Activated T-cell treated with anti-CD3 and anti-CD28 coated beads, Interleukin-2, amount 50 U/mL, for 1 hour (primary cell): ENCODE measurements at regions not wholly inside any gene's neighbourhood (a gene's known extent, or its start where the extent isn't known, plus 50 kb on each side); places are given as distances from the start of the nearest gene placed in this dataset.

ENCODE experiments used
- DNase-seq: peaks from one replicate; pipeline ENCODE4 v3.0.0-alpha.2; 2020

DNA sequence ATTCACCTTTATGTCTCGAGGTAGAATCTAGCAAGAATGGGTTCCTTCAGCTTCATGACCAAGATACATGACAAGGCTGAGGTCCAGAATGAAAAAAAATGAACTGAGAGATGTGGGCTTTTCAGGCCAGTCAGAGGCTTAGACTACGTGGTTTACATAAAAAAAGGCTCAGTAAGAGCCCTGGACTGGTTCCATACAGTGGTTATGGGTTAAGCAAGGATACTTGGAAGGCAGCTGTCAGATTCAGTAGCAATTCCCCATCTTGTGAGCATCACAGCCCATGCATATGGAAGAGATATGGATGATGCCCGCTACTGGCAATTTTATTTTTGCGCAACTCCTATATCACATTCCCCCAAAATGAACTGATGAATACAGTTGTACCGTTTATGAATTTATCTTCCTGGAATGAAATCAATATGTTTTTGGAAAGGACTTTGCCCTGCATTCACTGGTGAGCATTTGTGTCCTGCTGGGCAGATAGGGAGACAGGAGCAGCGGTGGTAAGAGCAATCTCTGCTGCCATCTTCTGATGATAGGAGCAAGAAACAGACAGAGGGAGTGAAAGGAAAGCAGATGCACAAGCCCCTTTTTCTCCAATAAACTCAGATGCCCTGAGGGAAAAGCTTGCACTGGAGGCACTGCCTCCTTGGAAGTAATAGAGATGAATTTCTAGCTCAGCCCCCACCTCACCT lies 280.4 kb downstream of the GALC start:
- no peak for DNase-seq

DNA sequence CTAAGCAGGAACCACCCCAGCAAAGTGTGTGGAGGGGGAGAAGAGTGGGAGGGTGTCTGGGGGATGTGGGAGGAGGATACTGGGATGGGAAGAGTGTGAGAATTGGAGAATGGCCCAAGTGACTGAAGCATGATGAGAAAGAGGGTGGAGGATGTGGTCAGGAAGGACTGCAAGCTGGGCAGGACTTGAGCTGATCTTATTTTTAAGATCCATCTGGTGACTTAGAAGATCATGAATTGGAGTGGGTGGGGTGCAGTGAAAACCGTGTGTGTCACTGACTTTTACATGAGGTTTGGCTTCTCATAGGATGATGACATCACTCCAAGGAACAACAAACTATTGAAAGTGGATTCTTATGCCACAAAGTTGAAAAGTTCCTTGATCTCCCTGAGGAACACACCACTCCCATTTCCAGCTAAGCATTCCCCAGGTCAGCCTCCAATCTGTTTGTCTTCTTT lies 287.5 kb downstream of the GALC start:
- no peak for DNase-seq

DNA sequence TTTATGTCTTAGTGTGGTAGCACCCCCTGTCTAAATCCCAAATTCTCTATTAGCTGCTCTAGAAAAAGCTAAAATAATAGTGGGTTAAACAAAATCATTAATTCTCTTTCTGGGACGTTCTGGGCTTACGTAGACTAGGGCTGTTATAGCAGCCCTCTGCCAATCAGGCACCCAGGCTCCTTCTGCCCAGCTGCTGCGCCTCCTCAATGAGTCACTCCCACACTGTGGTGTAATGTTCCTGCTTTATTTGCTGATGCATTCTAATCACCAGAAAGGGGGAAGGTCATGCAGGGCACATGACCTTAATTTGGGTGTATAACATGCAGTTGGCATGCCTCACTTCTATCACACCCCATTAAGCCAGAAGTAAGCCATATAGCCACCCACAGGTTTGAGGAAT lies 294.5 kb downstream of the GALC start:
- DNase-seq = no peak

DNA sequence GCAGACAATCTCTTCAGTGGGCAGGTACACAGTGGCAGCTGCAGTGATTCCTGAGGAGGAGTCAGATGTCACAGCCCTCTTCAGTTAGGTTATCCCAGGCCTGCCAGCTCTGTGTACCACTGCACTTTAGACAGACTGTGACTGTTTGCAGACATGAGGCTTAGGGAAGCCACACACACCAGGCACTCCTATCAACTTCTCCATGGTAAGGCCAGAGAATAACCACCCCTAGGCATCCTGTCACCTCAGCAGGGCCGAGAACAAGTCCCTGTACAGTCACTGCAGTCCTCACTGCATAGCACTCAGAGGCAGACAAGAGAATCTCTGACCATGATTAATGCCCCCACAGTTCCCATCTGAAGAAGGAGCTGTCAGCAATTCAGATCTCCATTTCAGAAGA lies 296.5 kb downstream of the GALC start:
- DNase-seq = no peak

DNA sequence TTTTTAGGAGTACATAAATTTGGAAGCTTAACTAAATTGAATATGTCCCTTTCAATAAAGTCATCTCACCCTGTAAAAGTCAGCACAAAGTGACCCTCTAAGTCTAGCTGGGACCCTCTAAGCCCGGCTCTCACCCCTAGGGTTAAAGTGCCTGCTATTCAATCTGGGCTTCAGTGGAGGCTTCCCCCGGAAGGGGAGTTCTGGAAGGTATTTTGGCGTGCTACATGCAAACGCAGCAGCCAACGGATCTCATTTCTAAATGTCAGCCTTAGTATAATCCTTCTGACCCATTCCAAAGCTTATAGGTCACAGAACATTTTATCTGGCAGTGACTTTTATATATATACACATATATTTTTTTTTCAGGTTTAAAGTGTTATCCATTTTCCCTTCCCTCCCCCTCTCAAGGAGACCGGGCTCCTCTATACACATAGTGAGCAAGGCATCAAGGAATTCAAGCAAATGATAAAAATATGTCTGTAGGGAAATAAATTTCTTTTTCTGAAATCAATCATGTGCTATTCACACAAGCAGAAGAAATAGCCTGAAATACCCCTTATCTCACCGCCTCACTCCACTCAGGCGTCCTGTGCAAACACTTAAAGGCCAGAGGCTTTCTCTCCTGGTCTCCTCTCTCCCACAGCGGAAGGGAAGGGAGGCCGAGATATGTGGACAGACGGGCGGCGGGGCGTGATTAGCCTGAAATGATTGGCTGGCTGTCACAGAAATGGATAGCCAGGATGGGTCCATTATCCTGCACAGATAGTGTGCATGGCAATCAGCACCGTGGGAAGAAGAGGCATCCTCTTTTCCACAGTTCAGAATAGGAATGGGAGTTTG lies 301.7 kb downstream of the GALC start:
- no peak for DNase-seq

DNA sequence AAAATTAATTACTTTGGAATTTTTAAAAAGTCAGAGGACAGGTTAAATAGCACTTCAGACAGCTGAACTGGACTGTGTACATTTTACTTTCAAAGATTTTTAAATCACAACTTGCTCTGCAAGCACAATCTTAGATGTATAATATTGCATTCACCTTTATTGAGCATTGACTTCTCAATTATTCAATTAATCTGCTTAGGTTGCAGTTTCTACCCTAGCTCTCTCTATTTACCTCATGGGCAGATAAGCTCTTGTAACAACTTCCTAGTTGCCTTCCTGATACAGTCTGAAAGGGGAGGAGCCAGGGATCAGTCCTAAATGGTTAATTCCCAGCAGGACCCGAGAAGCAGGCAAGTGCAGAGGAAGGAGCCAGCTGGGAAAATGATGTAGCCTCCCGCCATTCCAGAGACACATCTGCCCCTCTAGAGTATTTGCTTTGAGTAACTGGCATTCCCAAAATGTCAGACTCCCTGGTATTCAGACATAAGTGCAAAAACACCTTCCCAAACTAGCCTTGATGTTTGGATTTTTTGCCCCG lies 302.8 kb downstream of the GALC start:
- DNase-seq = no peak

DNA sequence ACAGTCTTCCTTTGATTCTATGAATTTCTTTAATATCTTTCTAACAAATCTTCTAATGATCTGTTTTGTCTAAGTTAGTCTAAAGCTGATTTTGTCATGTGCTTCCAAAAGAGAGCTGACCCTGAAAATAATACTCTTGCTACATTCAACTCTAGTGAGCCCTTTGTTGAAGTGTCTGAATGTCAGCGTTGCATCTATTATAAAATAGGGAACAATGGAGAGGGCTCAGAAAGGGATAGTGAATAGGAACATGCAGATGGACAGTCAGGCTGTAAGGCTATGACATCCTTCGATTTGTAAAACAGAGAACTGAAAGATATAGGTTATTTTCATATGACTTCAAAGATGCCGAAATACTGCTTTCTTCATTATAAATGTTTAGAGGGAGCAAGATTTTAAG lies 304.5 kb downstream of the GALC start:
- DNase-seq = no peak

DNA sequence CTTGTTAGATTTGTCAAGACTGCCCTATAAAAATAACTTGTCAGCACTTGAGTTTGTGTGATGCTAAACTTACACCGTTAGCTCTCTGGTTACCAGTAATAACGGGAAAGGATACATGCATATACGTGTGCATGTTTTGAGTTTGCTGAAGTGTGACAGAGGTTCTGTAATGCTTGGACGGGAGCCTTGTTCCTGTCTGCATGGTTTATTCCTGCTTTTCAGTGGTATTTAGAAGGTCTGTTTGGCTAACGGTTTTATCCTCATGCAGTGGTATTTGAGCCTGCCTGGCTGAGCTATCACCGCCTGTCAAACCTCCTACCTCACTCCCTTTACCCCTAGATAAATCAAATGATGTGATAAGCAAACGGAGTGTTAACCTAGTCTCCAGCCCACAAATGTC lies 305.6 kb downstream of the GALC start:
- no peak for DNase-seq

DNA sequence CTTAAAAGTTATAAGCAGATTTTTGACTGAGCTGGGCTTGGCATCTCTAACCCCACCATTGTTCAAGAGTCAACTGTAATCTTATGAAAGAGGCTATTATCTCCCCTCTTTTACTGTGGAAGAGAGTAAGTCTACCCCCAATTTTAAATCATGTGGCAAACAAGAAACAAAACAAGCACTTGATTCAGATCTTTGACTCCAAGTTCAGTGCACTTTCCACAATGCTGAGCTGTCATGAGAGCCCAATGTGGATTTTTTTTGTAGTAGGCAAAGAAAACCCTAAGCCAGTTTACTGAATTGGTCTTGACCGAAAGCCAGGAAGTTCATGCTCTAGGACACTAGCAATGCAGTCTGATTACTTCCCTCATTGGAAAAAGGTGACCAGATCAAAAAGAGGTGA lies 306.2 kb downstream of the GALC start:
- no peak for DNase-seq

DNA sequence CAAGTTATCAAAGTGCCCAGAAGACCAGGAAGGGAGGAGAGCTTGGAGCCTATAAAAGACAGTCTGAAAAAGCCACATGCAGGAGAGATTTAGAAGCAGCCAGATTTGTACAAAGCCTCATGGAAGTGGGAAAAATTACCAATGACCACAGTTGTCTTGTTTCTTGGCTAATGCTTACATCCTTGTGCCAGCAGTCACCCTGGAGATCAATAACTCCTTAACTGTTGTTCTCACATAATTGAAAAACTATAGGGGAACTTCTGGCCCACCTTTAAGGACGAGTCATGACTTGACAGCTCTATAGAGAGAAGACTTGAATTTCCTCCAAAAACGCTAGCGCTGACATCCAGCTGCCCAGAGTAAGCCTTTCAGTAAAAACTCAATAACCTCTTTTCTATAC lies 313.1 kb downstream of the GALC start:
- DNase-seq = no peak

DNA sequence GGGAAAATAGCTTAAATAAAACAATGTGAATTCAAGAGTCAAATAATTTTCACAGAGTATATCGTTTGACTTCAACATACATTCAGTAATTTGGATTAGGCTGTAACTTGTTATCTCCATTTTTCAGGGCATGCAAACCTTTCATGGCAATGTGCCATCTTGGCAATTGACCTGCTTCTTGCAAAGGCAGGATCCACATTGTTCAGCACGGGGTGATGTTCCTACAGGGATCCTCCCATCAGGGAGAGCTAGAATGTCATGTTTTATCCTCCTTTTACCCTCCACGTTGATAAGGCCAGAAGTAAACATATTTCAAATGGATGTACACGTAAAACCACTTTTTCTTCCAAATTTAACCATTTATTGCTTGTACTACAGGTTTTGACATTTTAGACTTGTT lies 314.4 kb downstream of the GALC start:
- no peak for DNase-seq

DNA sequence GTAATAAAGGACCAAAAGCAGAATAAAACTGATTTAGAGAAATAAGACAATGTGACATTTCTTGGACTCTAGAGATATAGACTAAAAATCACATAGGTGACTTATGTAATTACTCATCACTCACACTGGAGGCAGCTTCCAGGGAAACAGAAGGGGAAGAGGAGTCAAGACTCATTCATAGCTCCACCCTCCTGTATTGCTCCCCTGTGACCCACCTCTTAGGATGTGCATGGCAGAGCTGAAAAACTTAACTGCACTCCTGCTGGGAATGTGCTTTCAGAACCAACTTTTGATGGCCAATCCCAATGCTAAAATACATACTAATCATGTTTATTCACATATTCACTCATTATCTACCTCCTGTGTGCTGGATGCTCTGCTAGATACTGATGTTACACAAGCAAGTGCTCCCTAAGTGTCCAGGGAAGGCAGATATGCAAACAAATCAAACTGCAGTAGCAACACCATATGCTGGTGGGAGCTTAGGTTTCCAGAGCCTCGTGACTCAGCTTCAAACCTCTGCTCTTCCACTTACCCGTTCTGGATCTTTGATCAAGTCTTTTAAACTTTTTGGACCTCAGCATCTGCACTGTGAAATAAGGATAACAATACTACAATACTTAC lies 316.1 kb downstream of the GALC start:
- no peak for DNase-seq

DNA sequence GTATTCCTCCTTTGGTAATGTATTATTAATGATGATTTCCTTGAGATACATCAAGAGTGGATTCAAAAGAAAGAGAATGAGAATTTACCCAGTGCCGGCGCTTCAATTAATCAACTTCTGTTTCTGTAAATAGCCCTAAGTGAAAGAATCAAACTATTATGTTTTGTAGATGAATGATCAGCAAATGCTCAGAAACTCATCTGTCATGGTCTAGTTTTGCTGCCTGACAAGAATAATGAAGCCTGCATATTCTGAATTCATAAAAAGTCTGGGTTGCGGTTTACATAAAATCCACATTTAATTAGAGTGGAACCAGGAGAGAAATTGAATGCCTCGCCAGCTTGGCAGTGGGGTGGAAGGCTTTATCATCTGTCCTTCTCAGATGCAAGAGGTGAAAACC lies 325.3 kb downstream of the GALC start:
- DNase-seq = no peak

DNA sequence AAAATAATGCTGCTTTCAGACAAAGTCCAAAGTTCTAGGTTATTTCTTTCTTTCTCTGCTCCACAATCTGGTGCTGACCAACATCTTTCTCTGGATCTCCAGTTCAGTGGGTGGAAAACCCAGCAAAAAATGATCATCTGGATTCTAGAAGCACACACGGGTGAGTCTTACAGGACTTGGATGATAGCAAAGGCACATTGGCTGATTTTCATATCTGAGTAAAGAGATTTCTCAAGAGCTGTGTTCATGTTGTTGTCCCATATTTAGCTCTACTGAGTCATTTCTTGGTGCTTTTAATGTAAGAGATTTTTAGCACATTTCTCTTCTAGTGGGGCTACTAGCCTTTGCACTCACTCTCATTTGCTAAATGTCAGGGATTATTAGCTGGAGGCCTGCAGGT lies 336.7 kb downstream of the GALC start:
- no peak for DNase-seq

DNA sequence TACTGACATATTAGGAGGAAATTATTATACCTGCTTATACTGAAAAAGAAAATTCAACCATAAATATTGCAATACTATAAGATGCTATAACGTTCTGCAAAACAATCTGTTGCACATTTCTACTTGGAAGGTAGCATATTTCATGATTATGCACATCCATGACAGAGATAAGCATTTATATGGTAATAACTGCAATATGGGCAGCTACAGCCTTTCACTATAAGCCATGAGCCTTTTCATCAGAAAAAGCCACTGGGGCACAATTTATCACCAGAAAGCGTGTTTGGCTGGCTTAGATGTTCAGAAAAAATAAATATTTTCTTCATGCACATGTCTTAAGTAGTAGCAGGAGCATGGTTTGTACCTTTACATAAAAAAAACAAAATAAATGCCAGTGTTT lies 340.7 kb downstream of the GALC start:
- no peak for DNase-seq

DNA sequence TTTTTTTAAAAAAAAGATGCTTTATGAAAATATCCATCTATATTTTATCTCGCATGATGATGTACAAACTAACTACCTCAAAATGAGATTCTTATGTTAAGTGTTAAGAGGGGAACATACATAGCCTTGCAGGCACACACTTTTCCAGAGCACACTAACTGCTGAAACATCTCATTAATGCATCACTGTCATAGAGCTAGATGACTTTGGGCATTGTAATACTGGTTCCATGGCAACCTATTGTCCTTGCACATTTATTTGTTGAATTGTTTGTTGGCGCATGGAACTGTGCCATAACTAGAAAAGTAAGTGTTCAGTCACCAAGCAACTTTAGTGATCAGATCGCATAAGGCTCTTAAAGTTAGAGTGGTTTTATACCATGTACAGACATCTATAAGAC lies 348.3 kb downstream of the GALC start:
- DNase-seq = no peak

DNA sequence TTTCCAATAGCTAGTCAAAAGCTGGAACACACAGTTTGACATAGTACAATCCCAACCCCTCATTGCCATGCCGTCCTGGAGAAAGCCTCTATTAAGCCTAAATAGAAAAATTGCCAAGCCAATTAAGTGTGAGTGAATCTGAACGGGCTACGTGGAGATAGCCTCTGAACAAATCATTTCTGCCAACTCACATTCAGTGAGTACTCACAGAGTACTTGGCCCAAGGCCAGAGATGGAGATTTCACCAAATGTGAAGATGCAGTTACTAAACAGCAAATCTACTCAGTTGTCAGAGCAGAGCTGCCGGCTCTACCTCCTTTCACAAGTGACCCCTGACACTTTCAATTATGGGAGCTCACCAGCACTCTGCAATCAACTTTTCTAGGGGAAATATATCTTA lies 350.0 kb downstream of the GALC start:
- no peak for DNase-seq

DNA sequence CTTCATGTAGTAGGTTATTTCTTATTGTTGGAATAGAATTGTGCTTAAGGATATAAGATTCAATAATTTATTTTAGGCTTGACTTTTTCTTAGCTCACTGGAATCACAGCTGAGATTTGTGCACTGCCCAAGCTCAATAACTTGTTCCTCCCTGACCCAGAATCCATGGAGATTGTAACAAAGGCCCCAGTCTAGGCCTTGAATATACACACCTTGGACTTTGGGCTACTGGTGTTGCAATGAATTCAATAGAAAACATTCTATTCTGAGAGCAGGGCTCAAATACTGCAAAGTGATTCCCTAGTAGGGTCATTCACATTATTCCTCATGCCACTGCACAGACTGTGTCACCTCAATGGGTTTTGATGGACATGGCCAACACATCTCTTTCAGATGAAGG lies 352.4 kb downstream of the GALC start:
- no peak for DNase-seq

DNA sequence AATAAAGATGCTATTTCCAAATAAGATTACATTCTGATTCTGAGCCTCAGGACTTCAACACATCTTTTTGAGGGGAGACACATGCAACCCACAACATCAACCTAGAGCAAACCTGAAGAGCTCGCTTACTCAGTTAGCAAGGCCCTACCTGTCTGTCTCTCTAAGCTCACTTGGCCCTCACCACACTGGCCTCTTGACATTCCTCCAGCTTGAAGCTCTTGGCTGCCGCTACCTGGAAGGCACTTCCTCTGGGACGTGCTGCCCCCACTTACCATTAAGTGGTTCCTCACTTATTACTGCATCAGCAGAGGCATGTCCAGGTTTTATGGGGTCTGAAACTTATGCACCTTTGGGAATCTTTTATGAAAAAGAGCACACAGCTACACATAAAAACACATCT lies 354.8 kb downstream of the GALC start:
- no peak for DNase-seq

DNA sequence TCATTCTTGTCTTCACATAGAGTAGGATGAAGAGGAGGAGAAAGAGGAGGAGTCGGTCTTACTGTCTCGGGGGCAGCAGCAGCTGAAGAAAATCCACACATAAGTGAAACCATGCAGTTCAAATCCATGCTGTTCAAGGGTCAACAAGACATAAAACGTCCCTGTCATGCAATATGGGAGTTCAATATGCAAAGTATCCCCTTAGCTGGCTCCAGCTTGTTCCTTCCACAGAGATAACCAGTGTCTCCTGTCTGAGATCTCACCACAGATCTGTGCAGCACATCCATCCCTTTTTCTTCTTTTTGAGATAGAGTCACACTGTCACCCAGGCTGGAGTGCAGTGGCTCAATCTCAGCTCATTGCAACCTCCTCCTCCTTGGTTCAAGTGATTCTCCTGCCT lies 357.5 kb downstream of the GALC start:
- DNase-seq = no peak

DNA sequence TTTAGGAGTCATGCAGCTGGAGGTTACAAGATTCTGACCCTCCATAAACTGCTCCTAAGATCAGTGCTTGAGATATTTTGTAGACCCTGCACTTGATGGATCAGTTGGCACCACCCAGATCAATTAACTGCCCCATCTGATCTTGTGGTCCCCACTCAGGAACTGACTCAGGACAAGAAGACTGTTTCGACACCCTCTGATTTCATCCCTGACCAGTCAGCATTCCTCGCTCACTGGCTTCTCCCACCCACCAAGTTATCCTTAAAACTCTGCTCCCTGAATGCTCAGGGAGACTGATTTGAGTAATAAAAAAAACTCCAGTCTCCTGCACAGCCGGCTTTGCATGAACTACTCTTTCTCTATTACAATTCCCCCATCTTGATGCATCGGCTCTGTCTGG lies 360.2 kb downstream of the GALC start:
- DNase-seq = no peak

DNA sequence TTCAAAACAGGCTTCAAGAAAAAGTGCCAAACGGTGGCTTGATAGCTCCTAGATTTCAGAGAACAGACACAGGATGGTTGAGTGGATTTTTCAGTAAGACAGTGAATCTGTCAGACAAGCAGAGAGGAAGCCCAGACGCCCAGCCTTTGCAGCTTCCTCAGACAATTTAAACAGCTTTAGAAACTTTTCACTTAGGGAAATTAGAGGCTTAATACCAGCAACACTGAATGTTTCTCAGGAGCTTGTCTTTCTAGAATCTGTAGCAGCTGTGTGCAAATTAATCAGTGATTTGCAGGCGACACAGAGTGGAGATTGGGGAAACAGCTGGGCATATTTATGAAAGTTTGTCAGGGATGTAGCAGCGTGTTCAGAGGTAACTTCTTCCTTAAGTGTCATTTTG lies 362.1 kb downstream of the GALC start:
- DNase-seq = no peak

DNA sequence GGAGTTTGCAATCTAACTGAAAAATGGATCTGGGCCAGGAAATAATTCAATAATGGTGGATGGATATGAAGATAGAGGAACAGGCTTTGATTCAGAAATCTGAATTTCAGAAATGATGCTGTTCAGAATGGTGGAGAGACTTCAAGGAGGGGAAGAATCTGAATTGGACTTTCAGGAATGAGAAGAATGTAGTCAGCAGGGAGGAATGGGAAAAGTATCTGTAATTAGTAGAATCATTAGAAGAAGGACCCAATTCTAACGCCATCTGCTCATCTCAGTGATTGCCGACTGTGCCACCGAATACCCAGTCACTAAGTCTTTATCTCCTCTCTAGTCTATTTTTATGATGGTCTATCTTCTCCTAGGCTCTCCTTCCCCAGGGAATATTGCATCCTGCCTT lies 363.2 kb downstream of the GALC start:
- no peak for DNase-seq

DNA sequence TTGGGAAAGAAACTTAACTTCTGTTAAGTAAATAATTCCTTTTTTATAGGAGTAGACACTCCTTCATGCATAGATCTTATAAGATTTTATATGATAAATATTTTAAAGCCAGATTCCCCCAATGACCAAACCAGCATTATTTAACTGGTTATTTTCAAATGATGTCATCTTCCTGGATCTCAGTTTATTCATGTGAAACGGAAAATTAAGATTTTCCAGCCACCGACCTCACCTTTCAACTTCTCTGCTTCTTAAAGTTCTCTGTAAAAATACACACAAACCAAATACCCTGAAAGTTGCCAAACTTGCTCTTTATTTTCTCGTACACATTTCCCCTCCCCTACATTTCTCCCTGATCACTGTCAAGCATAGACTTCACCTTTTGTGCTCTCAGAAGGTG lies 364.2 kb downstream of the GALC start:
- no peak for DNase-seq
